ENCODE measurements at regions not wholly inside any gene's neighbourhood (a gene's known extent, or its start where the extent isn't known, plus 50 kb on each side); places are given as distances from the start of the nearest gene placed in this dataset.
A peak's percentile ranks its signal among the peaks of the same experiment; 100 is the strongest.
"Not testable (repeated sequence)": the region's sequence is repeated elsewhere in the genome, so short reads cannot be mapped to it uniquely, and the experiment has no call there.

- peak in 1 of 3 experiments; percentile 11 for DNase-seq
These were observed 193.0 kb upstream of the IGFBP7 start for GRCh38 chr4:57303012-57303751.

- DNase-seq: not testable (repeated sequence)
These were observed 190.1 kb upstream of the IGFBP7 start for GRCh38 chr4:57300300-57300699.

GRCh38 chr4:57291911-57292310 is 181.7 kb upstream of the IGFBP7 start:
- DNase-seq: no peak

GRCh38 chr4:57287687-57288604 is 177.8 kb upstream of the IGFBP7 start:
- no peak for DNase-seq

GRCh38 chr4:57282933-57283310 is 172.7 kb upstream of the IGFBP7 start:
- no peak for DNase-seq

GRCh38 chr4:57280481-57280880 is 170.3 kb upstream of the IGFBP7 start:
- DNase-seq: no peak

- no peak for DNase-seq
These were observed 168.6 kb upstream of the IGFBP7 start for GRCh38 chr4:57278780-57279179.

GRCh38 chr4:57274082-57274481 is 163.9 kb upstream of the IGFBP7 start:
- no peak for DNase-seq

- DNase-seq: no peak
These were observed 160.2 kb upstream of the IGFBP7 start for GRCh38 chr4:57270346-57270745.

GRCh38 chr4:57265831-57266582 is 155.8 kb upstream of the IGFBP7 start:
- peak in 2 of 3 experiments; percentile 4 to 35 for DNase-seq

GRCh38 chr4:57254754-57255153 is 144.6 kb upstream of the IGFBP7 start:
- no peak for DNase-seq

- DNase-seq: no peak
These were observed 138.9 kb upstream of the IGFBP7 start for GRCh38 chr4:57249083-57249482.

GRCh38 chr4:57243076-57243475 is 132.9 kb upstream of the IGFBP7 start:
- no peak for DNase-seq

- no peak for DNase-seq
These were observed 124.1 kb upstream of the IGFBP7 start for GRCh38 chr4:57234252-57234775.

- no peak for DNase-seq
These were observed 123.2 kb upstream of the IGFBP7 start for GRCh38 chr4:57233386-57233785.

GRCh38 chr4:57231781-57232180 is 121.6 kb upstream of the IGFBP7 start:
- DNase-seq: no peak

- no peak for DNase-seq
These were observed 110.5 kb upstream of the IGFBP7 start for GRCh38 chr4:57220734-57221133.

GRCh38 chr4:57220172-57220571 is 110.0 kb upstream of the IGFBP7 start:
- DNase-seq: no peak

- DNase-seq: no peak
These were observed 109.2 kb upstream of the IGFBP7 start for GRCh38 chr4:57219431-57219830.

GRCh38 chr4:57214654-57215411 is 104.6 kb upstream of the IGFBP7 start:
- no peak for DNase-seq

GRCh38 chr4:57211131-57211530 is 100.9 kb upstream of the IGFBP7 start:
- DNase-seq: no peak

- no peak for DNase-seq
These were observed 96.0 kb upstream of the IGFBP7 start for GRCh38 chr4:57206172-57206571.

All from NCI-H1417 (cell line).